Left ventricle myocardium superior (tissue), 1 donor: ENCODE measurements at regions not wholly inside any gene's neighbourhood (a gene's known extent, or its start where the extent isn't known, plus 50 kb on each side); places are given as distances from the start of the nearest gene placed in this dataset.
"Not testable (repeated sequence)": the region's sequence is repeated elsewhere in the genome, so short reads cannot be mapped to it uniquely, and the experiment has no call there.

Source experiments
- ATAC-seq: fragments of 200-7000 bp; cut with Tn5 transposase; one replicate; pipeline ENCODE4 v1.9.1; 2020; ENCODE audit warnings: mild to moderate bottlenecking, moderate library complexity
- DNase-seq: peaks from one replicate; pipeline ENCODE4 v3.0.0-alpha.2; 2020
- intact Hi-C: fragments of 100-400 bp; cut with micrococcal nuclease; formaldehyde crosslinking; loops from one replicate; pipeline ENCODE4 v1.11.0; 2022
- donor health status: DM: no; HTN: yes; CAD: no; lungs with severe emphysema.

DNA sequence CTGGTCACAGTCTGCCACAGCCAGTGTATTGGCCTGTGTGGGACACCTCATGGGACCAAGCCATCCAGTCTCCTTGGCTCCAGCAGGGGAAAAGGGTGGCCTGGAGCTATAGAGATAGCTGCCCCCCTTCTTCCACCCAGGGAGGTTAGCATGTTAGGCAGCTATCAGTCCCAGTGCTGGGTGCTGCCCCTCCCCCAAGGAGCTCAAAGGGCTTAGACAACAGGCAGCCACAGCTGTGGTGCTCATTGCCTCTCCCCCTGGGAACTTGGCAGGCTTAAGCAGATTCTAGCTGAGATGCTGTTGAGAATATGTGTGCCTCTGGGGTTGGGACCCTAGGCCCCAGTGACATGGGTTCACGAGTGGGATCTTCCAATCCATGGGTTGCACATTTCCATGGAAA lies 226.0 kb upstream of the PTGER4 start:
- intact Hi-C loops, result no loop called here
- no peak for DNase-seq
- no peak for ATAC-seq

GRCh38 chr5:40452874-40453624 lies 226.7 kb upstream of the PTGER4 start:
- ATAC-seq (no peak), DNase-seq (no peak)
- intact Hi-C loops, result no loop called here

- intact Hi-C loops, result no loop called here
- ATAC-seq, result no peak
Measured at GRCh38 chr5:40447438-40447837, 232.3 kb upstream of the PTGER4 start.

DNA sequence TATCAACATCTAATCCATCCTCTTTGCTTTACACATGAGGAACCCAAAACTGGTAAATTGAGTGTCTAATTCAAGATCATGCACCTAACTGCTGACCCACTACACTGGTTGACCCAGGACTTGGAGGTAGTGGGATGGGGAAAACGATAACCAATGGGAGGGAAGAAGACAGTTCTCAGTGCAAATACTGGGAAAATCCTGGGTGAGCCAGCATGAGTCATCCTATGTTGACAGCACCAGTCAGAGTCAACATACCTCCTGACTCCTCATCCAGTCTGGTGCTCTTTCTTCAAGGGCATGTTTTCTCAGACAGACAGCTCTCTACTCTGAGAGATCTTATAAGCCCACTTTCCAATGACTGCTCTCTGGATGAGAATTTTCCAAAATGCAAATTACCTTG lies 232.8 kb upstream of the PTGER4 start:
- intact Hi-C loops, result no loop called here
- ATAC-seq, result no peak

More at GRCh38 chr5:40447438-40447837, 232.3 kb upstream of the PTGER4 start:
- DNase-seq, result no peak

DNA sequence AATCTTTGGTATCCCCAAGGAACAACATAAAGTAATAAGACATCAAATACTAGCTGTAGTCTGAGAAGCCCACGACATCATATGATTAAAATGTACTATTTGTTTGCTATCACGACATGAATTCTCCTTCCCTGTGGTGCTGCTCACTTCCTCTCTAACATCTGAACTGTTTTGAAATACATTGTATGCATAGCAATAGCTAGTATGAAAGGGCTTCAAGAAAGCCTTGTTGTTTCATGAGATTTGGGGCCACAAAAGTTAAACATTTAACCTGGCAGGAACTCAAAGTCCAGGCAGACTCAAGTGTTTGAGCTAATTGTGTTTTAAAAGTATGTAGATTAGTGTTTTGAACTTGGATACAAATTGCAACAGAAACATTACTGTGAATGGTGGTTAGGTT lies 237.4 kb upstream of the PTGER4 start:
- ATAC-seq, result no peak
- intact Hi-C loops, result no loop called here
- DNase-seq, result no peak

More for the DNA sequence above, 232.8 kb upstream of the PTGER4 start:
- no peak for DNase-seq

- intact Hi-C loops, result no loop called here
- peak; percentile 18 for ATAC-seq
- no peak for DNase-seq
Measured at GRCh38 chr5:40441733-40442132, 238.0 kb upstream of the PTGER4 start.

DNA sequence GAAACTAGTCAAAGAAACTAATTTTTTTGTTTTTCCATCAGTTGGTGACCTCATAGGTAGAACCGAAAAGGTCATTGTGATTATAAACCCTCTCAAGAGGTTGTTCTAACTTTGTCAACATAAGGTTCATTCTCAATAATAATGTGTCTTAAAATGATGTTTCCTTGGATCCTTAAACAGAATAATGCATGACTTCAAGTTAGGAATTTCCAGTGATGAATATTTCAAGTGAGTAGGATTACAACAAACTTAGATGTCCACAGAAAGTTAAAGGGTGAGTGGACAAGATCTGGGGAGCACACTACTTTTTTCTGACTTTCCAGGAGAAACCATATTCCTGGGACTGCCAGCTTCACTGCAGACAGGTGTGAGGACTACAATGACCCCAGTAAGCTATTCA lies 239.0 kb upstream of the PTGER4 start:
- no peak for ATAC-seq
- intact Hi-C loops, result no loop called here
- no peak for DNase-seq

GRCh38 chr5:40439103-40439502 lies 240.6 kb upstream of the PTGER4 start:
- DNase-seq, intact Hi-C loops, ATAC-seq: not testable (repeated sequence)

- DNase-seq, intact Hi-C loops, ATAC-seq: not testable (repeated sequence)
Measured at GRCh38 chr5:40438646-40439045, 241.1 kb upstream of the PTGER4 start.

GRCh38 chr5:40437452-40437861 lies 242.3 kb upstream of the PTGER4 start:
- ATAC-seq (no peak), DNase-seq (no peak)
- intact Hi-C loops, result no loop called here

GRCh38 chr5:40436535-40437237 lies 243.0 kb upstream of the PTGER4 start:
- ATAC-seq (no peak), DNase-seq (no peak)
- intact Hi-C loops, result no loop called here

DNA sequence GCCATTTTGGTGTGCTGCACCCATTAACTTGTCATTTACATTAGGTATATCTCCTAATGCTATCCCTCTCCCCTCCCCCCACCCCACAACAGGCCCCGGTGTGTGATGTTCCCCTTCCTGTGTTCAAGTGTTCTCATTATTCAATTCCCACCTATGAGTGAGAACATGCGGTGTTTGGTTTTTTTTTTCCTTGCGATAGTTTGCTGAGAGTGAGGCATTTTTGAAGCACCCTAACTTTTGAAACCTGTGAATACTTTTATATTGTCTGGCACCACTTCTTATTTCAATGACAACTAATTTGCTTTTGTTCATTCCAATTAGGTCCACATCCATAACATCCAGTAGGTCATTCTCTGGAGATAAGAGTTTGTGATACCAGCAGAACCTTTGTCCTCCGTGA lies 244.0 kb upstream of the PTGER4 start:
- ATAC-seq, intact Hi-C loops, DNase-seq: not testable (repeated sequence)

DNA sequence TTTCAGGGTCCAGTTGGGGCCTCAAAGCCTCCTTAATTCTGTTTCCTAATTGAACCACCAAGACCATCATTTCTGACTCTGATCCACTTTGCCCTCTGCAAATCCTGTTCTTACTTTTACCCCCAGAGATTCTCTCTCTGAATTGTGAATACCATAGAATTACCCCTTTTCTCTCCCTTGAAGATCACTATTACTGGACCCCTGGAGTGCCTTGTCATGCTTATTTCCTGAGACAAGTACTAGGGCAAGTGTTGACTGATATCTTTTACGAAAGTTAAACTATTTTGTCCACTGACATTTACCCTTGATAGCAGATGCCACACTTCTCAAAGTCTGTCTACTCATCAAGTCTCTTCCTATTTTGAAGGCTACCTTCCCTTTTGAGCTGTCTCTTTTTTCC lies 246.9 kb upstream of the PTGER4 start:
- intact Hi-C loops, result no loop called here
- DNase-seq (no peak), ATAC-seq (no peak)

DNA sequence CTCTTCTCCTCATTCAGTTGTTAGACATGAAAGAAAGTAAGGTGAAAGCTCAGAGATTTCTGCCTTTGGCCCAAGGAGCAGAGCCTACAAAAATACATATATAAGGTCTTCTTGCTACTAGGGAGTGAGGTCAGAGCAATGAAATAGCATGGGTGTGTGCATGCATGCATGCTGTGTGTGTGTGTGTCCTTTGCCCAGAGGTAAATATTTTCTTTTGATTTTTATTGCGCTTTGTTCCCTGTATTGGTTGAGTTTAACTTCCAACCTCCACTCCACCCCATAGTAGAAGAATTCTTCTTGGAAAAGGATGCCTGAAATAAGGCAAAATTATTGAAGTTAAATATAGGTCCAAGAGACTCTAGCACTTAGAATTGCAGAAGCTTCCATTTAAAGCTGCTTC lies 248.0 kb upstream of the PTGER4 start:
- intact Hi-C loops, result no loop called here
- ATAC-seq, result no peak

DNA sequence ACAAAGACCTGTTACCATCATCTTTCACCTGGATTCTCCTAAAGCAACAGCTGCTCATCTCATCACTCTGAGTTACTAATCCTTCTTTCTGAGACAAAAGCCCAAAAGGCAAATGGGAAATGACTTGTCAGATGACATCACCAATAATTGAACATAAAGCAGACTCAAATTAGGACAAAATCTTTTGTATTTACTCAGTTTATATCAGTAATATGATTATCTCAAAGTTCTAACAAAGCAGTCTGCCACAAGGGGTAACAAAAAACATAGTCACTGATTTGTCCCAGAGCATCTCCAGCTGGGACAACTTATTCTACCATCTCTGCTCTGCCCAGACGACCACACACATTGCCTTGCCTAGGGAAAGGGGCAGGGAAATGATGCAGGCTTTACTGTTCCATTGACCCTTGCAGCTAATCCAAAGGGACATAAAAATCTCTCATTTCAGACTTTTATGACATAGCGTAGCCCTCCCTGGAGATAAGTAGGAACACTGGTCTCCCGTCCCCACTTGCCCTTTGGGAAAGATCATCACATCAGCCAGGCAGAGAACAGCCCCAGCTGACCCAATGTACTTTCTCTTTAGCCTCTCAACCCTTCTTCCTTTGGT lies 249.5 kb upstream of the PTGER4 start:
- intact Hi-C loops, result no loop called here
- ATAC-seq, result no peak

More for the DNA sequence above, 248.0 kb upstream of the PTGER4 start:
- DNase-seq, result no peak

DNA sequence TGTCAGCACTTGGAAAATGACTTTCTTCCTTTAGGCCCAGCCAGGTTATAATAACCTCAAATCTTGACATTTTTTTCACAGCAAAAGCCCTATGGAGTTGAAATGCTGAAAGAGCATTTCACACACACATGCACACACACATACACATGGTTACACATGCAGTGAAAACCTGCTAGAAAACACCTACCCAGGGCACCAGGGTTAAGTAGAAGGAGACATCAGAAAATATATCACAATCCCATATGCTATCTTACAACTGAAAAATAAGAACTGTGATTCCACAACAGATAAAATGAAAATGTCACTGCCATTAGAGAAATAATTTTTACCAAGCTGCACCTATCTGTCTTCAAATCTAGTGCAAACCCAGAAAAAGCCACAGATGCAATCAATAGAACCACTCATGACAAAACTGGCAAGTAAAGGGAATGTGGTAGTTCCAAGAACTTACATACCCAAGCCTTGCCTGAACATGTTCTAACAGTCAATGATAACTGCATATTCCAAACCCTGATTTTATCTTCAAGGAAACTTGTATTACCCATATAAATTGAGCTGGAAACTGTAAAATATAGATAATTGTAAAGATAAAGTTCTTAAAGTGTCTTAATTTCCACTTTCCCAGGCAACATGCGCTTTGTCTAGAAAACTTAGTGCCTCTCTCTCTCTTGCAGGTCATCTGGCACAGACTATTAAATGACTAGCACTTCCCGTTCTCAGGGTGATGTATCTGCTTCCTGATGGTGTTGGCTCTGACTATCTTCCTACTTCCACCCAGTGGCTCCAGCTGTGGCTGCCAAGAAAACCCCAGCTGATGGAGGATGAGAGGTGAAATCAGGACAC lies 250.2 kb upstream of the PTGER4 start:
- DNase-seq, result peak; percentile 35
- intact Hi-C loops, result no loop called here
- peak; percentile 83 for ATAC-seq

More for the DNA sequence above, 249.5 kb upstream of the PTGER4 start:
- DNase-seq, result no peak

- intact Hi-C loops, result no loop called here
- ATAC-seq (no peak), DNase-seq (no peak)
Measured at GRCh38 chr5:40428815-40429214, 250.9 kb upstream of the PTGER4 start.

GRCh38 chr5:40428126-40428525 lies 251.6 kb upstream of the PTGER4 start:
- ATAC-seq, result peak; percentile 72
- intact Hi-C loops, result no loop called here
- peak; percentile 39 for DNase-seq

- ATAC-seq, intact Hi-C loops, DNase-seq: not testable (repeated sequence)
Measured at GRCh38 chr5:40417046-40417810, 262.5 kb upstream of the PTGER4 start.
